Panc1 (cell line): ENCODE measurements at regions not wholly inside any gene's neighbourhood (a gene's known extent, or its start where the extent isn't known, plus 50 kb on each side); places are given as distances from the start of the nearest gene placed in this dataset.

Source experiments
- ATAC-seq: fragments of 200-7000 bp; cut with Tn5 transposase; 2 replicates; pipeline ENCODE4 v1.9.1; 2020; ENCODE audit warnings: mild to moderate bottlenecking, moderate library complexity
- BruUV-seq: library from RNA; stranded (reverse); fragments of 400-500 nt; replicated peaks from 2 replicates; lab custom pipeline; 2021; lab: Mats Ljungman, UMichigan
- CTCF ChIA-PET: fragments of 300-600 bp; sonication (Branson Sonifier 250); formaldehyde crosslinking; loops from one replicate; lab custom pipeline; 2022; ENCODE audit warnings: antibody characterized with exemption; lab: Charles Lee
- POLR2A ChIA-PET: fragments of 300-600 bp; sonication (Branson Sonifier 250); formaldehyde crosslinking; loops from one replicate; lab custom pipeline; 2022; ENCODE audit warnings: antibody characterized with exemption; lab: Charles Lee
- DNase-seq: peaks from one replicate; pipeline ENCODE4 v3.0.0-alpha.2; 2010; ENCODE audit warnings: low read depth, low spot score
- H3K27ac ChIP-seq: 2 replicates; pipeline ENCODE4 v1.5.1; 2011; ENCODE audit warnings: mild to moderate bottlenecking, low read length, inconsistent platforms
- H3K27me3 ChIP-seq: fragments of 200-500 bp; sonication (Bioruptor generic); 2 replicates; pipeline ENCODE4 v1.6.0; 2014; ENCODE audit warnings: low read length, inconsistent platforms; ENCODE audit not compliant: control insufficient read depth, insufficient read depth
- H3K36me3 ChIP-seq: fragments of 200-500 bp; sonication (Bioruptor generic); 2 replicates; pipeline ENCODE4 v1.5.1; 2014; ENCODE audit warnings: inconsistent platforms, mild to moderate bottlenecking, low read length, moderate library complexity; ENCODE audit not compliant: control insufficient read depth, insufficient read depth
- H3K4me1 ChIP-seq: 2 replicates; pipeline ENCODE4 v1.5.1; 2011; ENCODE audit warnings: inconsistent platforms, mild to moderate bottlenecking, low read length, moderate library complexity; ENCODE audit not compliant: control insufficient read depth, insufficient read depth
- H3K4me3 ChIP-seq, 2 experiments: 2 replicates each; pipeline ENCODE4 v1.5.1; 2011 to 2012; ENCODE audit warnings: low read depth in 2 of 2, low read length in 2 of 2, mild to moderate bottlenecking in 2 of 2, inconsistent platforms in 1 of 2, moderate library complexity in 1 of 2
- H3K9me3 ChIP-seq: fragments of 200-500 bp; sonication (Bioruptor generic); 2 replicates; pipeline ENCODE4 v1.5.1; 2014; ENCODE audit warnings: low read depth, mild to moderate bottlenecking, inconsistent platforms, low read length, moderate library complexity; ENCODE audit not compliant: control insufficient read depth, insufficient read depth
- POLR2AphosphoS5 ChIP-seq: IDR thresholded peaks from 2 replicates; pipeline ENCODE4 v1.6.1; 2012; ENCODE audit warnings: mild to moderate bottlenecking, low read depth, low read length, moderate library complexity
- SIN3A ChIP-seq: IDR thresholded peaks from 2 replicates; pipeline ENCODE4 v1.6.1; 2012; ENCODE audit warnings: low read depth, mild to moderate bottlenecking, low read length, moderate library complexity, borderline replicate concordance; ENCODE audit not compliant: insufficient read depth
- TCF7L2 ChIP-seq: IDR thresholded peaks from 2 replicates; pipeline ENCODE4 v1.6.1; 2011; ENCODE audit warnings: mild to moderate bottlenecking, low read depth, low read length, inconsistent platforms
- in situ Hi-C: cut with HindIII; loops from 2 replicates; pipeline ENCODE4 v1.10.0; 2016; ENCODE audit warnings: low sequenced_read_pairs, low pct_unique_long_range_greater_than_20kb
- intact Hi-C: fragments of 100-400 bp; cut with micrococcal nuclease; formaldehyde crosslinking; loops from one replicate; pipeline ENCODE4 v1.10.0; 2022; ENCODE audit not compliant: unreplicated experiment
- TF ChIP-seq, protein P1 (sequence below): fragments of 450-650 bp; IDR thresholded peaks from 2 replicates; pipeline ENCODE4 v1.5.1; 2017; ENCODE audit warnings: mild to moderate bottlenecking
- TF ChIP-seq, protein P2 (sequence below), 2 experiments: IDR thresholded peaks; 2 replicates each; pipeline ENCODE4 v1.6.1; 2011 to 2012; ENCODE audit warnings: low read depth in 2 of 2, control low read depth in 1 of 2, low read length in 1 of 2, mild to moderate bottlenecking in 1 of 2, moderate library complexity in 1 of 2; ENCODE audit not compliant: insufficient read depth in 1 of 2

DNA sequence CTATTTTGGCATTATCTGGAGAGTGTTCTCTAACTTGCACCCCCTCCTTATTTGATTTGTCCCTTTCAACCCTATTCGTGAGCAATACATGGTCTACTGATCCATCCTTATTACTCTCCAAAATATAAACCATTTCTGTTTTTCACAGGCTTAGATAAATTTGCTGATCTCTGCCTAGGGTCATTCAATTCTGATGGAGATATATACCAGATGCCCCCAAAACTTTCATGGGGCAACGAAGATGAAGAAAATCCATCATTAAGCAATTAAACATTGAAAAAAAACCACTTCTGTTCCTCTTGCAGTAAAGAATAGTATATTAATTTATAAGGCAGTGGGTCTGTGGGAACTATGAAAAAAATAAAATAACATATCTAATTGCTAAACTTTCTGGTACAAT is 313.4 kb downstream of the CASP12 start:
- no peaks in the 10 kb centered on the region for H3K36me3 ChIP-seq
- H3K27ac ChIP-seq, result no peak overlapping the region
- intact Hi-C loops, result no loop called here
- H3K9me3 ChIP-seq, result 0 out of 2 replicates have a peak, but pooled peaks cover 5% of the 10 kb centered on the region
- no TSS peak for BruUV-seq
- H3K4me3 ChIP-seq, result no peak overlapping the region
- no peaks in the 10 kb centered on the region for H3K4me1 ChIP-seq
- ChIA-PET CTCF (no interaction called here), POLR2A (no interaction called here)
- H3K27me3 ChIP-seq, result no peaks in the 10 kb centered on the region
- no peak for DNase-seq
- no peak for ATAC-seq
- in situ Hi-C loops, result no loop called here
- TF ChIP-seq POLR2AphosphoS5, result no peak
- no peak for TF ChIP-seq SIN3A
- TF ChIP-seq TCF7L2, result no peak
- TF ChIP-seq, protein P1, sequence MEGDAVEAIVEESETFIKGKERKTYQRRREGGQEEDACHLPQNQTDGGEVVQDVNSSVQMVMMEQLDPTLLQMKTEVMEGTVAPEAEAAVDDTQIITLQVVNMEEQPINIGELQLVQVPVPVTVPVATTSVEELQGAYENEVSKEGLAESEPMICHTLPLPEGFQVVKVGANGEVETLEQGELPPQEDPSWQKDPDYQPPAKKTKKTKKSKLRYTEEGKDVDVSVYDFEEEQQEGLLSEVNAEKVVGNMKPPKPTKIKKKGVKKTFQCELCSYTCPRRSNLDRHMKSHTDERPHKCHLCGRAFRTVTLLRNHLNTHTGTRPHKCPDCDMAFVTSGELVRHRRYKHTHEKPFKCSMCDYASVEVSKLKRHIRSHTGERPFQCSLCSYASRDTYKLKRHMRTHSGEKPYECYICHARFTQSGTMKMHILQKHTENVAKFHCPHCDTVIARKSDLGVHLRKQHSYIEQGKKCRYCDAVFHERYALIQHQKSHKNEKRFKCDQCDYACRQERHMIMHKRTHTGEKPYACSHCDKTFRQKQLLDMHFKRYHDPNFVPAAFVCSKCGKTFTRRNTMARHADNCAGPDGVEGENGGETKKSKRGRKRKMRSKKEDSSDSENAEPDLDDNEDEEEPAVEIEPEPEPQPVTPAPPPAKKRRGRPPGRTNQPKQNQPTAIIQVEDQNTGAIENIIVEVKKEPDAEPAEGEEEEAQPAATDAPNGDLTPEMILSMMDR, result no peak
- TF ChIP-seq, protein P2, sequence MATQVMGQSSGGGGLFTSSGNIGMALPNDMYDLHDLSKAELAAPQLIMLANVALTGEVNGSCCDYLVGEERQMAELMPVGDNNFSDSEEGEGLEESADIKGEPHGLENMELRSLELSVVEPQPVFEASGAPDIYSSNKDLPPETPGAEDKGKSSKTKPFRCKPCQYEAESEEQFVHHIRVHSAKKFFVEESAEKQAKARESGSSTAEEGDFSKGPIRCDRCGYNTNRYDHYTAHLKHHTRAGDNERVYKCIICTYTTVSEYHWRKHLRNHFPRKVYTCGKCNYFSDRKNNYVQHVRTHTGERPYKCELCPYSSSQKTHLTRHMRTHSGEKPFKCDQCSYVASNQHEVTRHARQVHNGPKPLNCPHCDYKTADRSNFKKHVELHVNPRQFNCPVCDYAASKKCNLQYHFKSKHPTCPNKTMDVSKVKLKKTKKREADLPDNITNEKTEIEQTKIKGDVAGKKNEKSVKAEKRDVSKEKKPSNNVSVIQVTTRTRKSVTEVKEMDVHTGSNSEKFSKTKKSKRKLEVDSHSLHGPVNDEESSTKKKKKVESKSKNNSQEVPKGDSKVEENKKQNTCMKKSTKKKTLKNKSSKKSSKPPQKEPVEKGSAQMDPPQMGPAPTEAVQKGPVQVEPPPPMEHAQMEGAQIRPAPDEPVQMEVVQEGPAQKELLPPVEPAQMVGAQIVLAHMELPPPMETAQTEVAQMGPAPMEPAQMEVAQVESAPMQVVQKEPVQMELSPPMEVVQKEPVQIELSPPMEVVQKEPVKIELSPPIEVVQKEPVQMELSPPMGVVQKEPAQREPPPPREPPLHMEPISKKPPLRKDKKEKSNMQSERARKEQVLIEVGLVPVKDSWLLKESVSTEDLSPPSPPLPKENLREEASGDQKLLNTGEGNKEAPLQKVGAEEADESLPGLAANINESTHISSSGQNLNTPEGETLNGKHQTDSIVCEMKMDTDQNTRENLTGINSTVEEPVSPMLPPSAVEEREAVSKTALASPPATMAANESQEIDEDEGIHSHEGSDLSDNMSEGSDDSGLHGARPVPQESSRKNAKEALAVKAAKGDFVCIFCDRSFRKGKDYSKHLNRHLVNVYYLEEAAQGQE (IDR thresholded peaks at IDR 0.05; ENCODE audit: insufficient read depth in 1 of 2, low read depth in 2 of 2, low read length in 1 of 2), result no peak

DNA sequence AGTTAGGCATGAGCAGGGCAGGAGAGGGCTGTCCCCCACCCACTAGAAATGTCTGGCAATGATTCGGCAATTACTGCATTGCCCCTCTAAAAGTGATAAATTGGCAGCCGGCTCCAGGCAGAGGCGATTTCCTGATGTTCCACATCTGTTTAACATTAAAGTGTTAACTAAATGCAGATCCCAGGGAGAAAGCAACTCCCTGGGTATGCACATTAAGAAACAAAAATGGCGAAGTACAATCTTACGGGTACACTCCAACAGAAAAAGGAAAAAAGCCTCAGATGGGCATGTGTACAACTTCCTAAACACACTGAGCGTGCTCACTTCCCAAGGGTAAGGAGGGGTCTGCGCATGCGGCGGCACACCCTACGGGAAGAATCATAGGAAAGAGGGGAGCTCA is 314.4 kb downstream of the CASP12 start:
- Histone ChIP-seq H3K27me3 (no peaks in the 10 kb centered on the region), H3K36me3 (no peaks in the 10 kb centered on the region), H3K27ac (no peak overlapping the region), H3K4me1 (no peaks in the 10 kb centered on the region), H3K9me3 (0 out of 2 replicates have a peak, but pooled peaks cover 5% of the 10 kb centered on the region), H3K4me3 (no peak overlapping the region)
- ChIA-PET CTCF (no interaction called here), POLR2A (no interaction called here)
- DNase-seq (no peak), ATAC-seq (no peak)
- intact Hi-C loops, result no loop called here
- in situ Hi-C loops, result no loop called here
- no TSS peak for BruUV-seq
- TF ChIP-seq, protein P1, result no peak
- TF ChIP-seq TCF7L2 (no peak), POLR2AphosphoS5 (no peak), SIN3A (no peak)
- TF ChIP-seq, protein P2 (IDR thresholded peaks at IDR 0.05; ENCODE audit: insufficient read depth in 1 of 2, low read depth in 2 of 2, low read length in 1 of 2), result no peak
